Smooth muscle cell (in vitro differentiated cells): ENCODE measurements at regions not wholly inside any gene's neighbourhood (a gene's known extent, or its start where the extent isn't known, plus 50 kb on each side); places are given as distances from the start of the nearest gene placed in this dataset.
A peak's percentile ranks its signal among the peaks of the same experiment; 100 is the strongest.

Source experiments
- DNase-seq: peaks from one replicate; lab custom pipeline; 2025; ENCODE audit not compliant: unreplicated experiment; lab: John Stamatoyannopoulos, UW
- H2AFZ ChIP-seq: fragments of 200-600 bp; sonication (generic); 2 replicates; pipeline ENCODE4 v1.6.0; 2016; ENCODE audit warnings: antibody characterized with exemption, low read depth, mild to moderate bottlenecking
- H3F3A ChIP-seq: fragments of 200-600 bp; sonication (generic); 2 replicates; pipeline ENCODE4 v1.6.0; 2017; ENCODE audit warnings: antibody characterized with exemption, low read depth
- H3K27ac ChIP-seq: fragments of 200-600 bp; sonication (generic); 2 replicates; pipeline ENCODE4 v1.5.1; 2016; ENCODE audit warnings: low read depth, mild to moderate bottlenecking
- H3K27me3 ChIP-seq: fragments of 200-600 bp; sonication (generic); 2 replicates; pipeline ENCODE4 v1.6.1; 2016; ENCODE audit warnings: low read depth, mild to moderate bottlenecking
- H3K36me3 ChIP-seq: fragments of 200-600 bp; sonication (generic); 2 replicates; pipeline ENCODE4 v1.5.1; 2016; ENCODE audit warnings: low read depth
- H3K4me1 ChIP-seq: fragments of 200-600 bp; sonication (generic); 2 replicates; pipeline ENCODE4 v1.5.1; 2016; ENCODE audit warnings: low read depth
- H3K4me2 ChIP-seq: fragments of 200-600 bp; sonication (generic); 2 replicates; pipeline ENCODE4 v1.6.0; 2016; ENCODE audit warnings: mild to moderate bottlenecking
- H3K4me3 ChIP-seq: fragments of 200-600 bp; sonication (generic); 2 replicates; pipeline ENCODE4 v1.5.1; 2016; ENCODE audit warnings: mild to moderate bottlenecking
- H3K79me2 ChIP-seq: fragments of 200-600 bp; sonication (generic); 2 replicates; pipeline ENCODE4 v1.6.0; 2016; ENCODE audit warnings: low read depth, mild to moderate bottlenecking
- H3K9ac ChIP-seq: fragments of 200-600 bp; sonication (generic); 2 replicates; pipeline ENCODE4 v1.6.0; 2016; ENCODE audit warnings: low read depth
- H3K9me3 ChIP-seq: fragments of 200-600 bp; sonication (generic); replicated peaks from 2 replicates; pipeline ENCODE4 v1.5.1; 2016; ENCODE audit warnings: low read depth
- H4K20me1 ChIP-seq: fragments of 200-600 bp; sonication (generic); 2 replicates; pipeline ENCODE4 v1.6.0; 2016; ENCODE audit warnings: low read depth
- WGBS: methylation state at CpG from one replicate; pipeline ENCODE4 v1.1.7; 2016; ENCODE audit warnings: low lambda C conversion rate; 5-methylcytosine and 5-hydroxymethylcytosine counted together
- TF ChIP-seq, protein P1 (sequence below): fragments of 200-600 bp; sonication (generic); IDR thresholded peaks from 2 replicates; pipeline ENCODE4 v1.5.1; 2017; ENCODE audit warnings: borderline replicate concordance, mild to moderate bottlenecking, antibody characterized with exemption; ENCODE audit not compliant: insufficient read depth, poor library complexity, severe bottlenecking

DNA sequence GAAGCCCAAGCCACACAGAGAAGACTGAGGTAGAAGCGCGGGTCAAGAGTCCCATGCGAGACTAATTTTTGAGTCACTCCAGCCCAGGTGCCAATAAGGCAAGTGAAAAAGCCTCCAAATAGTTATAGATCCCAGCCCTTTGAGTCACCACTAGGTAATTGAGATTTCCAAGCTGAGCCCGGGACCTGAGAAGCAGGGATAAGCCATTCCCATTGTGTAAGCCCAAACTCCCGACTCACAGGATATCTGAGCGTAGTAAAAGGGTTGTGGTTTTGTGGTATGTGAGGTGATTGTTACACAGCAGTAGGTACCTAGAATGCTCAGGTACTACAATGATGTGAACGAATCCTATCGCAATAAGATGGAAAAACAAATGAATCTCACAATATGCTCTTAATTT, 560.7 kb downstream of the DSC3 start:
- Histone ChIP-seq H3F3A (peaks cover 8% of the 10 kb centered on the region), H3K27me3 (no peaks in the 10 kb centered on the region), H3K9ac (no peak overlapping the region), H3K4me1 (no peaks in the 10 kb centered on the region), H3K36me3 (no peaks in the 10 kb centered on the region), H3K4me2 (no peak overlapping the region), H3K4me3 (no peak overlapping the region), H4K20me1 (no peaks in the 10 kb centered on the region), H2AFZ (no peak overlapping the region), H3K9me3 (no peaks in the 10 kb centered on the region), H3K79me2 (no peaks in the 10 kb centered on the region), H3K27ac (no peak overlapping the region)
- TF ChIP-seq, protein P1, sequence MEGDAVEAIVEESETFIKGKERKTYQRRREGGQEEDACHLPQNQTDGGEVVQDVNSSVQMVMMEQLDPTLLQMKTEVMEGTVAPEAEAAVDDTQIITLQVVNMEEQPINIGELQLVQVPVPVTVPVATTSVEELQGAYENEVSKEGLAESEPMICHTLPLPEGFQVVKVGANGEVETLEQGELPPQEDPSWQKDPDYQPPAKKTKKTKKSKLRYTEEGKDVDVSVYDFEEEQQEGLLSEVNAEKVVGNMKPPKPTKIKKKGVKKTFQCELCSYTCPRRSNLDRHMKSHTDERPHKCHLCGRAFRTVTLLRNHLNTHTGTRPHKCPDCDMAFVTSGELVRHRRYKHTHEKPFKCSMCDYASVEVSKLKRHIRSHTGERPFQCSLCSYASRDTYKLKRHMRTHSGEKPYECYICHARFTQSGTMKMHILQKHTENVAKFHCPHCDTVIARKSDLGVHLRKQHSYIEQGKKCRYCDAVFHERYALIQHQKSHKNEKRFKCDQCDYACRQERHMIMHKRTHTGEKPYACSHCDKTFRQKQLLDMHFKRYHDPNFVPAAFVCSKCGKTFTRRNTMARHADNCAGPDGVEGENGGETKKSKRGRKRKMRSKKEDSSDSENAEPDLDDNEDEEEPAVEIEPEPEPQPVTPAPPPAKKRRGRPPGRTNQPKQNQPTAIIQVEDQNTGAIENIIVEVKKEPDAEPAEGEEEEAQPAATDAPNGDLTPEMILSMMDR, result no peak
- WGBS, result 80% methylated on average over 8 of the region's 8 CpGs
- no peak for DNase-seq

DNA sequence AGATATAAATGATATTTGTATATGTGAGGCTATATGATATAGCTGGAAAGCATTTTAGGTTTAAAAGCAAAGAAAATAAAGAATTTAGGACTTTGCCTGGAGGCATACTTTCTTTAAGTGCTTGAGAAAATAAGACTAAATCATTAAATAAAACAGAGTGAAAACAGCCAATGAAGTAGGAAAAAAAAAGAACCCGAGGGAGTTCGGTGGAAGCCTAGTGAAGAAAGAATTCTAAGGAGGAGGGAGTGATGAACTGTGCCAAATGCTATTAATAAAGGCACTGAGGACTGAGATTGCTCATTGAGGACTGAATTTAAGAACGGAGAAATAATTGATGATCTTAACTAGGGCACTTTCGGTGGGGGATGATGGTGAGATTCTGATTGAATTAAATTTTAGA, 573.5 kb downstream of the DSC3 start:
- no peaks in the 10 kb centered on the region for H3K36me3 ChIP-seq
- 95% methylated on average over 4 of the region's 4 CpGs for WGBS
- no peaks in the 10 kb centered on the region for H3K79me2 ChIP-seq
- no peak overlapping the region for H3K4me2 ChIP-seq
- H3K4me3 ChIP-seq, result no peak overlapping the region
- no peak overlapping the region for H2AFZ ChIP-seq
- no peak overlapping the region for H3K9ac ChIP-seq
- H3K27ac ChIP-seq, result no peak overlapping the region
- TF ChIP-seq, protein P1, result no peak
- DNase-seq, result no peak
- no peaks in the 10 kb centered on the region for H3K9me3 ChIP-seq
- no peaks in the 10 kb centered on the region for H3K27me3 ChIP-seq
- H3K4me1 ChIP-seq, result no peaks in the 10 kb centered on the region
- no peaks in the 10 kb centered on the region for H3F3A ChIP-seq
- no peaks in the 10 kb centered on the region for H4K20me1 ChIP-seq

DNA sequence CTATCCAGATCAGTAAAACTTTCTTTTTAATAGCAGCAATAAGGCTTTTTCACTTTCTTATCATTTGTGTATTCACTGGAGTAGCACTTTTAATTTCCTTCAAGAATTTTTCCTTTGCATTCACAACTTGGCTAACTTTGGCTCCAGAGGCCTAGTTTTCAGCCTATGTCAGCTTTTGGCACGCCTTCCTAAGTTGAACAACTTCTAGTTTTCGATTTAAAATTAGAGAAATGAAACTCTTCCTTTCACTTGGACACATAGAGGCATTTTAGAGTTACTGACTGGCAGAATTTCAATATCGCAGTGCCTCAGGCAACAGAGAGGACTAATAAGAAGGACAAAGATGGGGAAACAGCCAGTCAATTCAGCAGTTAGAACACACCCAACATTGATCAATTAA, 577.4 kb downstream of the DSC3 start:
- TF ChIP-seq, protein P1, result no peak
- Histone ChIP-seq H3K36me3 (no peaks in the 10 kb centered on the region), H3K9ac (no peak overlapping the region), H3K4me1 (no peaks in the 10 kb centered on the region), H3K9me3 (no peaks in the 10 kb centered on the region), H3K4me2 (no peak overlapping the region), H2AFZ (peak overlapping the region; percentile 12), H3K79me2 (no peaks in the 10 kb centered on the region), H3F3A (no peaks in the 10 kb centered on the region), H3K27me3 (no peaks in the 10 kb centered on the region), H3K4me3 (no peak overlapping the region), H3K27ac (no peak overlapping the region), H4K20me1 (no peaks in the 10 kb centered on the region)
- WGBS, result 94% methylated on average over 3 of the region's 3 CpGs
- DNase-seq, result no peak

DNA sequence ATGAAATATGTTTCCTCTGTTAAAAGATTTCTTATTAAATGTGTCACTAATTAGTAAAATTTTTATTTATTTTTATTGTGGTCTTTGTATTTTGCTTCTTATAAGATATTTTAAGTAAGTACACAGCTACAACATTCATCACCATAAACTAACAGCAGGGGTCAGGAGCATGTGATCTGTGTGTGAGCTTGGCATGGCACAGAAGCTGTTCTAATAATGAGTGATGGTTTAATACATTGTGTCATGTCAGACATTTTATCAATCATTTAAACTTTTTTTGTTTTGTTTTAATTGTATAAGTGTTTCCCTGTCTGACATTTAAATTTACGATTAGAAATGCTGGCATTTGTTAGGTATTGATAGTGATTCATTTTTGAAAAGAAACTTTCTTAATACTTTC, 585.4 kb downstream of the DSC3 start:
- TF ChIP-seq, protein P1, result no peak
- no peak overlapping the region for H3K9ac ChIP-seq
- no peak overlapping the region for H3K27ac ChIP-seq
- no peaks in the 10 kb centered on the region for H3K36me3 ChIP-seq
- H3K4me1 ChIP-seq, result no peaks in the 10 kb centered on the region
- no peaks in the 10 kb centered on the region for H3F3A ChIP-seq
- no peak overlapping the region for H3K4me2 ChIP-seq
- no peaks in the 10 kb centered on the region for H3K9me3 ChIP-seq
- no peak for DNase-seq
- H3K27me3 ChIP-seq, result no peaks in the 10 kb centered on the region
- no peak overlapping the region for H3K4me3 ChIP-seq
- H2AFZ ChIP-seq, result no peak overlapping the region
- H3K79me2 ChIP-seq, result no peaks in the 10 kb centered on the region
- 96% methylated on average over 1 of the region's 1 CpG for WGBS
- no peaks in the 10 kb centered on the region for H4K20me1 ChIP-seq
